H9 (cell line): ENCODE measurements at regions not wholly inside any gene's neighbourhood (a gene's known extent, or its start where the extent isn't known, plus 50 kb on each side); places are given as distances from the start of the nearest gene placed in this dataset.
"Not testable (repeated sequence)": the region's sequence is repeated elsewhere in the genome, so short reads cannot be mapped to it uniquely, and the experiment has no call there.

Source experiments
- DNase-seq: peaks from one replicate; pipeline ENCODE4 v3.0.0-alpha.2; 2017
- H2AFZ ChIP-seq: one replicate; pipeline ENCODE4 v1.6.1; 2013; ENCODE audit warnings: mild to moderate bottlenecking, low read length, control low read depth, moderate library complexity
- H2AK5ac ChIP-seq: 2 replicates; pipeline ENCODE4 v1.6.1; 2013; ENCODE audit warnings: low read length, control low read depth, mixed read lengths; ENCODE audit not compliant: insufficient read length
- H2BK120ac ChIP-seq: one replicate; pipeline ENCODE4 v1.6.1; 2013; ENCODE audit warnings: low read depth, mild to moderate bottlenecking, low read length, control low read depth, inconsistent platforms; ENCODE audit not compliant: poor library complexity, severe bottlenecking
- H2BK12ac ChIP-seq: 2 replicates; pipeline ENCODE4 v1.6.1; 2013; ENCODE audit warnings: low read length, control low read depth, mixed read lengths, low read depth; ENCODE audit not compliant: insufficient read length
- H2BK15ac ChIP-seq: 2 replicates; pipeline ENCODE4 v1.6.1; 2013; ENCODE audit warnings: low read depth, low read length, control low read depth
- H2BK20ac ChIP-seq: one replicate; pipeline ENCODE4 v1.6.1; 2013; ENCODE audit warnings: low read depth, mild to moderate bottlenecking, low read length, control low read depth, inconsistent platforms; ENCODE audit not compliant: poor library complexity, severe bottlenecking
- H2BK5ac ChIP-seq: 2 replicates; pipeline ENCODE4 v1.6.1; 2013; ENCODE audit warnings: low read length, control low read depth, mixed read lengths; ENCODE audit not compliant: insufficient read length
- H3K14ac ChIP-seq: 2 replicates; pipeline ENCODE4 v1.6.1; 2013; ENCODE audit warnings: low read length, control low read depth; ENCODE audit not compliant: insufficient read depth
- H3K18ac ChIP-seq: 2 replicates; pipeline ENCODE4 v1.6.1; 2013; ENCODE audit warnings: low read depth, mild to moderate bottlenecking, mixed read lengths, low read length, control low read depth; ENCODE audit not compliant: insufficient read length
- H3K23ac ChIP-seq: 2 replicates; pipeline ENCODE4 v1.6.1; 2013; ENCODE audit warnings: low read length, control low read depth, mixed read lengths, low read depth; ENCODE audit not compliant: insufficient read length
- H3K23me2 ChIP-seq: 2 replicates; pipeline ENCODE4 v1.6.1; 2013; ENCODE audit warnings: low read depth, mild to moderate bottlenecking, mixed read lengths, low read length, control low read depth; ENCODE audit not compliant: insufficient read length, poor library complexity, severe bottlenecking
- H3K27ac ChIP-seq: 2 replicates; pipeline ENCODE4 v1.5.1; 2013; ENCODE audit warnings: low read length, control low read depth, mixed read lengths, low read depth; ENCODE audit not compliant: insufficient read length
- H3K27me3 ChIP-seq: 2 replicates; pipeline ENCODE4 v1.6.1; 2013; ENCODE audit warnings: low read length, control low read depth, inconsistent platforms; ENCODE audit not compliant: insufficient read depth
- H3K4ac ChIP-seq: 2 replicates; pipeline ENCODE4 v1.6.1; 2013; ENCODE audit warnings: low read depth, mild to moderate bottlenecking, control low read depth, inconsistent platforms, low read length, moderate library complexity
- H3K4me1 ChIP-seq: 2 replicates; pipeline ENCODE4 v1.6.1; 2013; ENCODE audit warnings: low read length, control low read depth, inconsistent platforms; ENCODE audit not compliant: insufficient read depth
- H3K4me2 ChIP-seq: 2 replicates; pipeline ENCODE4 v1.6.1; 2013; ENCODE audit warnings: low read length, control low read depth, mixed read lengths; ENCODE audit not compliant: insufficient read length, insufficient read depth
- H3K56ac ChIP-seq: 2 replicates; pipeline ENCODE4 v1.6.1; 2013; ENCODE audit warnings: low read depth, mild to moderate bottlenecking, mixed read lengths, low read length, control low read depth; ENCODE audit not compliant: insufficient read length
- H3K79me1 ChIP-seq: 2 replicates; pipeline ENCODE4 v1.6.1; 2013; ENCODE audit warnings: low read depth, mild to moderate bottlenecking, moderate library complexity, low read length, control low read depth, inconsistent platforms; ENCODE audit not compliant: insufficient read depth, poor library complexity, severe bottlenecking
- H3K79me2 ChIP-seq: 2 replicates; pipeline ENCODE4 v1.6.1; 2013; ENCODE audit warnings: low read length, control low read depth, inconsistent platforms; ENCODE audit not compliant: insufficient read depth
- H3K9ac ChIP-seq: 2 replicates; pipeline ENCODE4 v1.6.1; 2013; ENCODE audit warnings: low read length, control low read depth, mixed read lengths; ENCODE audit not compliant: insufficient read length; ENCODE audit errors: extremely low read depth
- H3K9me3 ChIP-seq: one replicate; pipeline ENCODE4 v1.6.1; 2013; ENCODE audit warnings: low read depth, low read length, inconsistent platforms; ENCODE audit not compliant: control insufficient read depth
- H3T11ph ChIP-seq: one replicate; pipeline ENCODE4 v1.6.1; 2013; ENCODE audit warnings: mild to moderate bottlenecking, low read length, control low read depth, inconsistent platforms
- H4K20me1 ChIP-seq: one replicate; pipeline ENCODE4 v1.6.1; 2013; ENCODE audit not compliant: control insufficient read depth, insufficient read length, insufficient read depth
- H4K5ac ChIP-seq: 2 replicates; pipeline ENCODE4 v1.6.1; 2013; ENCODE audit warnings: low read depth, mild to moderate bottlenecking, mixed read lengths, low read length, control low read depth; ENCODE audit not compliant: insufficient read length
- H4K8ac ChIP-seq: replicated peaks from 2 replicates; pipeline ENCODE4 v1.6.1; 2013; ENCODE audit warnings: low read length, control low read depth, mixed read lengths, low read depth; ENCODE audit not compliant: insufficient read length
- H4K91ac ChIP-seq: 2 replicates; pipeline ENCODE4 v1.6.1; 2013; ENCODE audit warnings: low read depth, mild to moderate bottlenecking, moderate library complexity, mixed read lengths, low read length, control low read depth; ENCODE audit not compliant: insufficient read length
- H3K27ac Mint-ChIP-seq, 3 experiments: 2 replicates in 2 of 3; 3 replicates in 1 of 3; pipeline ENCODE4 v1.8.0; 2020 to 2021; ENCODE audit warnings: mixed read lengths in 3 of 3, mild to moderate bottlenecking in 1 of 3, moderate library complexity in 1 of 3
- H3K27me3 Mint-ChIP-seq: 2 replicates; pipeline ENCODE4 v1.8.0; 2021; ENCODE audit warnings: low read depth, mild to moderate bottlenecking, moderate library complexity, mixed read lengths
- H3K36me3 Mint-ChIP-seq, 3 experiments: 2 replicates in 2 of 3; 3 replicates in 1 of 3; pipeline ENCODE4 v1.8.0; 2020 to 2021; ENCODE audit warnings: low read depth in 3 of 3, mixed read lengths in 3 of 3; ENCODE audit not compliant: insufficient read depth in 1 of 3
- H3K4me1 Mint-ChIP-seq, 2 experiments: 2 replicates each; pipeline ENCODE4 v1.8.0; 2020; ENCODE audit warnings: mixed read lengths in 2 of 2
- H3K4me3 Mint-ChIP-seq, 2 experiments: 2 replicates in 1 of 2; 3 replicates in 1 of 2; pipeline ENCODE4 v1.8.0; 2020 to 2021; ENCODE audit warnings: mild to moderate bottlenecking in 2 of 2, mixed read lengths in 2 of 2, moderate library complexity in 1 of 2
- H3K9me3 Mint-ChIP-seq, 2 experiments: 2 replicates in 1 of 2; 3 replicates in 1 of 2; pipeline ENCODE4 v1.8.0; 2020; ENCODE audit warnings: mild to moderate bottlenecking in 2 of 2, mixed read lengths in 2 of 2, moderate library complexity in 1 of 2
- WGBS: extraction: QIAGEN DNeasy Blood & Tissue Kit; methylation state at CpG from one replicate; pipeline ENCODE4 v1.1.7; 2013; ENCODE audit warnings: missing lambda C conversion rate, low lambda C conversion rate, mixed read lengths; ENCODE audit not compliant: insufficient read length; ENCODE audit errors: extremely low coverage; 5-methylcytosine and 5-hydroxymethylcytosine counted together

DNA sequence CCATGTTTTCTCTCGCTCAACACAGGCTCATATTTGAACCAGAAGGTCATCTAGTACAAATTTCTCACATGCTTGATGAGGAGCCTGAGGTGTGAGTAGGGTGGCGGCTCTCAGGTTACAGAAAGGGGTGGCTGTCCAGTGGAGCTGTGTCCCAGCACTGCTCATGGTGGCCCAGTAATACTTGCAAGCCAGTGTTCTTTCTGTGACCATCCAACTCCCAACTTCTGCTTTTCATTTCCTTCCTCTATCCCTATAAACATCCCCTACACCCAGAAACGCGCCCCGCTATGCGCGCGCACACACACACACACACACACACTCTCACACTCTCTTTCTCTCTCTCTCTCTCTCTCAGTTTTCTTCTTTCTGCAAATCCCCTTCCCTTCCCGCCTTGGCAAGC lies 196.3 kb downstream of the TP53TG3F start:
- H4K20me1 ChIP-seq, H3K4me1 Mint-ChIP-seq, H3K9me3 Mint-ChIP-seq, H3K4me3 Mint-ChIP-seq, H3K27ac ChIP-seq, H4K5ac ChIP-seq, H3K27me3 ChIP-seq, H3K23me2 ChIP-seq, H3K36me3 Mint-ChIP-seq, H3K4ac ChIP-seq, H3K9ac ChIP-seq, H2BK20ac ChIP-seq, H3K23ac ChIP-seq, H4K91ac ChIP-seq, H2AK5ac ChIP-seq, H4K8ac ChIP-seq, H3K79me2 ChIP-seq, H3K79me1 ChIP-seq, H2BK5ac ChIP-seq, H3K56ac ChIP-seq, H2BK12ac ChIP-seq, H2BK120ac ChIP-seq, H3K4me2 ChIP-seq, H3K9me3 ChIP-seq, H3K27me3 Mint-ChIP-seq, H2AFZ ChIP-seq, H3K27ac Mint-ChIP-seq, H3K14ac ChIP-seq, DNase-seq, H3K4me1 ChIP-seq, H3K18ac ChIP-seq, H2BK15ac ChIP-seq, H3T11ph ChIP-seq: not testable (repeated sequence)
- WGBS = no CpG with 5 or more reads among the region's 9 CpGs

- not testable (repeated sequence) for H2BK15ac ChIP-seq, H3K14ac ChIP-seq, H3T11ph ChIP-seq, H3K79me1 ChIP-seq, H3K23ac ChIP-seq, H3K4me1 Mint-ChIP-seq, H4K91ac ChIP-seq, H3K4ac ChIP-seq, H2BK5ac ChIP-seq, H3K56ac ChIP-seq, H3K27ac Mint-ChIP-seq, H3K9ac ChIP-seq, H3K23me2 ChIP-seq, H2BK12ac ChIP-seq, H2AK5ac ChIP-seq, DNase-seq, H3K27ac ChIP-seq, H2BK120ac ChIP-seq, H4K20me1 ChIP-seq, H3K4me2 ChIP-seq, H3K9me3 Mint-ChIP-seq, H3K18ac ChIP-seq, H3K4me1 ChIP-seq, H3K27me3 Mint-ChIP-seq, H3K36me3 Mint-ChIP-seq, H3K27me3 ChIP-seq, H3K4me3 Mint-ChIP-seq, H3K9me3 ChIP-seq, H4K5ac ChIP-seq, H2BK20ac ChIP-seq, H4K8ac ChIP-seq, H3K79me2 ChIP-seq, H2AFZ ChIP-seq
- no CpG with 5 or more reads among the region's 10 CpGs for WGBS
Measured at GRCh38 chr16:33656394-33656793, 197.0 kb downstream of the TP53TG3F start.
